Mucosa of gallbladder (tissue), 1 donor: ENCODE measurements at regions not wholly inside any gene's neighbourhood (a gene's known extent, or its start where the extent isn't known, plus 50 kb on each side); places are given as distances from the start of the nearest gene placed in this dataset.
A peak's percentile ranks its signal among the peaks of the same experiment; 100 is the strongest.

Source experiments
- DNase-seq: peaks from one replicate; pipeline ENCODE4 v3.0.0-alpha.2; 2020; ENCODE audit warnings: low spot score
- donor health status: DM: no; HTN: no; CAD: no.

- DNase-seq: peak; percentile 78
Measured at GRCh38 chr3:177300039-177300833, 103.0 kb upstream of the TBL1XR1 start.

- no peak for DNase-seq
Measured at GRCh38 chr3:177300842-177301241, 103.6 kb upstream of the TBL1XR1 start.

GRCh38 chr3:177306252-177306651, 109.0 kb upstream of the TBL1XR1 start:
- DNase-seq: no peak

GRCh38 chr3:177307391-177307790, 110.1 kb upstream of the TBL1XR1 start:
- no peak for DNase-seq

- DNase-seq: no peak
Measured at GRCh38 chr3:177307826-177308225, 110.5 kb upstream of the TBL1XR1 start.

- no peak for DNase-seq
Measured at GRCh38 chr3:177308286-177308685, 111.0 kb upstream of the TBL1XR1 start.

- DNase-seq: no peak
Measured at GRCh38 chr3:177308911-177309310, 111.6 kb upstream of the TBL1XR1 start.

GRCh38 chr3:177312491-177312890, 115.2 kb upstream of the TBL1XR1 start:
- no peak for DNase-seq

- no peak for DNase-seq
Measured at GRCh38 chr3:177314897-177315296, 117.6 kb upstream of the TBL1XR1 start.

GRCh38 chr3:177317247-177317646, 120.0 kb upstream of the TBL1XR1 start:
- no peak for DNase-seq

- DNase-seq: no peak
Measured at GRCh38 chr3:177318559-177318958, 121.3 kb upstream of the TBL1XR1 start.

- no peak for DNase-seq
Measured at GRCh38 chr3:177320765-177321247, 123.5 kb upstream of the TBL1XR1 start.

GRCh38 chr3:177321819-177322218, 124.5 kb upstream of the TBL1XR1 start:
- DNase-seq: no peak

- no peak for DNase-seq
Measured at GRCh38 chr3:177322881-177323280, 125.6 kb upstream of the TBL1XR1 start.

- DNase-seq: no peak
Measured at GRCh38 chr3:177329854-177330253, 132.6 kb upstream of the TBL1XR1 start.

GRCh38 chr3:177330779-177331178, 133.5 kb upstream of the TBL1XR1 start:
- no peak for DNase-seq

- DNase-seq: no peak
Measured at GRCh38 chr3:177331203-177331835, 134.0 kb upstream of the TBL1XR1 start.

- no peak for DNase-seq
Measured at GRCh38 chr3:177332955-177333354, 135.7 kb upstream of the TBL1XR1 start.

GRCh38 chr3:177333533-177334520, 136.5 kb upstream of the TBL1XR1 start:
- no peak for DNase-seq

GRCh38 chr3:177334803-177335202, 137.5 kb upstream of the TBL1XR1 start:
- no peak for DNase-seq

- DNase-seq: no peak
Measured at GRCh38 chr3:177335728-177336127, 138.4 kb upstream of the TBL1XR1 start.

- DNase-seq: no peak
Measured at GRCh38 chr3:177336873-177337450, 139.7 kb upstream of the TBL1XR1 start.
